ENCODE measurements at regions not wholly inside any gene's neighbourhood (a gene's known extent, or its start where the extent isn't known, plus 50 kb on each side); places are given as distances from the start of the nearest gene placed in this dataset.

- no peak for ATAC-seq
Observed at GRCh38 chr4:19823781-19824180, 427.9 kb upstream of the SLIT2 start.

GRCh38 chr4:19819737-19820136 is 432.0 kb upstream of the SLIT2 start:
- TF ChIP-seq POLR2A (IDR thresholded peaks at IDR 0.05): no peak
- TF ChIP-seq CTCF (IDR thresholded peaks at IDR 0.05): no peak
- H3K4me1 ChIP-seq: no peaks in the 10 kb centered on the region
- no peaks in the 10 kb centered on the region for H3K27me3 ChIP-seq
- intact Hi-C loops (cut with DNase I): no loop called here
- H3K27ac ChIP-seq: no peak overlapping the region
- H3K36me3 ChIP-seq (replicated peaks in 1 of 2; ENCODE audit: insufficient read depth in 1 of 2, low read depth in 2 of 2): no peaks in the 10 kb centered on the region
- 60 to 67% methylated on average over 1 of the region's 1 CpG for WGBS, 2 donors
- ATAC-seq (no peak), DNase-seq (no peak)
- H3K4me3 ChIP-seq: no peak overlapping the region
- no peaks in the 10 kb centered on the region for H3K9me3 ChIP-seq

More at GRCh38 chr4:19823781-19824180, 427.9 kb upstream of the SLIT2 start:
- no peaks in the 10 kb centered on the region for H3K4me1 ChIP-seq
- H3K4me3 ChIP-seq: no peak overlapping the region
- no peak overlapping the region for H3K27ac ChIP-seq
- DNase-seq: no peak
- 39 to 42% methylated on average over 3 of the region's 3 CpGs for WGBS, 2 donors
- intact Hi-C loops (cut with DNase I): no loop called here
- no peaks in the 10 kb centered on the region for H3K9me3 ChIP-seq
- H3K27me3 ChIP-seq: no peaks in the 10 kb centered on the region
- TF ChIP-seq POLR2A (IDR thresholded peaks at IDR 0.05): no peak
- no peak for TF ChIP-seq CTCF (IDR thresholded peaks at IDR 0.05)
- H3K36me3 ChIP-seq (replicated peaks in 1 of 2; ENCODE audit: insufficient read depth in 1 of 2, low read depth in 2 of 2): no peaks in the 10 kb centered on the region

DNA sequence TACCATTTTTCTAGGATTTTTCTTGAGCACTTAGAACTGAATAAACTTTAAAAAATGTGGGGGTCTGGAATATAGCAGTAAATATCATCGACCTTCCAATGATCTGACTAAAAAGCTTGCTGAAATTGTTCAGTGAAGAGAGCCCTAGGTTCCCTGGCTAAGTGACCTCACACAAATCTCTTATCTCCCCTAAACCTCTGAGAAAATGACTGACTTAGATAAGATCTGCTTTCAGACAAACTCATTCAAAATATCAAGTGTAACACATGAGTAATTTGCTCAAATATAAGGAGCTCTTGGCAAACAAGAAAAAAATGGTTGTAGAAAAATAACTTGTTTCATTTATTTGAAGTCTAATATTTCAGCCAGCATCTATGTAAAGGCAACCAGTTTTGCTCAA is 441.7 kb upstream of the SLIT2 start:
- Histone ChIP-seq H3K4me3 (no peak overlapping the region), H3K27ac (no peak overlapping the region), H3K27me3 (no peaks in the 10 kb centered on the region), H3K9me3 (no peaks in the 10 kb centered on the region), H3K4me1 (no peaks in the 10 kb centered on the region), H3K36me3 (replicated peaks in 1 of 2; ENCODE audit: insufficient read depth in 1 of 2, low read depth in 2 of 2) (no peaks in the 10 kb centered on the region)
- intact Hi-C loops (cut with DNase I): no loop called here
- DNase-seq (no peak), ATAC-seq (no peak)
- TF ChIP-seq POLR2A (IDR thresholded peaks at IDR 0.05) (no peak), CTCF (IDR thresholded peaks at IDR 0.05) (no peak)
- WGBS, 2 donors: 27 to 31% methylated on average over 1 of the region's 1 CpG

- peak; percentile 18 for ATAC-seq
- Histone ChIP-seq H3K27me3 (no peaks in the 10 kb centered on the region), H3K36me3 (replicated peaks in 1 of 2; ENCODE audit: insufficient read depth in 1 of 2, low read depth in 2 of 2) (no peaks in the 10 kb centered on the region), H3K4me3 (no peak overlapping the region), H3K27ac (no peak overlapping the region), H3K9me3 (no peaks in the 10 kb centered on the region), H3K4me1 (no peaks in the 10 kb centered on the region)
- 12 to 21% methylated on average over 2 of the region's 2 CpGs for WGBS, 2 donors
- intact Hi-C loops (cut with DNase I): no loop called here
- no peak for DNase-seq
- TF ChIP-seq POLR2A (IDR thresholded peaks at IDR 0.05) (no peak), CTCF (IDR thresholded peaks at IDR 0.05) (no peak)
Observed at GRCh38 chr4:19807505-19807904, 444.2 kb upstream of the SLIT2 start.

GRCh38 chr4:19806865-19807264 is 444.8 kb upstream of the SLIT2 start:
- ATAC-seq: no peak
- intact Hi-C loops (cut with DNase I): no loop called here

More at GRCh38 chr4:19806865-19807264, 444.8 kb upstream of the SLIT2 start:
- TF ChIP-seq POLR2A (IDR thresholded peaks at IDR 0.05): no peak
- no peak for TF ChIP-seq CTCF (IDR thresholded peaks at IDR 0.05)
- H3K4me1 ChIP-seq: no peaks in the 10 kb centered on the region
- H3K27me3 ChIP-seq: no peaks in the 10 kb centered on the region
- DNase-seq: no peak
- no peaks in the 10 kb centered on the region for H3K9me3 ChIP-seq
- no peaks in the 10 kb centered on the region for H3K36me3 ChIP-seq (replicated peaks in 1 of 2; ENCODE audit: insufficient read depth in 1 of 2, low read depth in 2 of 2)
- no peak overlapping the region for H3K4me3 ChIP-seq
- H3K27ac ChIP-seq: no peak overlapping the region
- 23 to 80% methylated on average over 1 of the region's 1 CpG for WGBS, 2 donors
